NCI-H187 (cell line): ENCODE measurements at regions not wholly inside any gene's neighbourhood (a gene's known extent, or its start where the extent isn't known, plus 50 kb on each side); places are given as distances from the start of the nearest gene placed in this dataset.

Source experiments
- DNase-seq, 2 experiments: peaks; one replicate each; lab custom pipeline; 2025; lab: John Stamatoyannopoulos, UW

DNA sequence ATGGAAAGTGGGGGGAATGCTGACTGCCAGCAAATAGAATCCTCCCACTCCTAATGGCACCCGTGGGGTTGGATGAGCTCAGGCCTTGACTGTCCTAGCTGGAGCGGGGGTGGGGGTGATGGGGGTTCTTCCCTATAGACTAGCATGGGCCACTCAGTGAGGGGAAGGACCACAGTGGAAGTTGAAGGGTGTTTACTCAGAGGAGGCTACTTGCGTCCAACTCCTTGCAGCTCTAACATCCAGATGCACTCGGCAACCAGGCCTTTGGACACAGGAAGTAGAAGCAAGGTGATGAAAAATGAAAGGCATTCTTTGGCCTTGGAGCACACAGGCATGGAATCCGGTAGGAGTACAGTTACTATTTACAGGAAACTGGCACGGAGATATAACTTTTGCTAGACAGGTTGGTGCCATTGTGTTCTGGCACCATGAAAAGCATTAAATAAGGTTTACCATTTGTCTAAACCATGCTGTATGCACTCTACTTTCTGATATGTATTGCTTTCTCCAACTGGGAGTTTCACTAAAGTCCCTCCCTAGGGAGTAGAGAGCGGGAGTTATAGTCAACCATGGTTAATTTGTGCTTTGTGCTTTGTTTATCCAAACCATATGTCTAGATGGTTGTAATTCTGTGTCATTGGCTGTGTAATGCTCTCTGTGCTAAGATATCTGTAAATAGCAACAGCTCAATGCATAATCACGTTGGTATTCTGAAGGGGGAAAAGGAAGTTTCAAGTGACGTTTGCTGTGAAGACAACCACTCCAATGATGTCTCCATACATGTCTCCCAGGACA lies 125.3 kb downstream of the TSHZ3 start:
- DNase-seq, result no peak

- DNase-seq, result no peak
Observed at GRCh38 chr19:31220540-31220939, 128.7 kb downstream of the TSHZ3 start.

DNA sequence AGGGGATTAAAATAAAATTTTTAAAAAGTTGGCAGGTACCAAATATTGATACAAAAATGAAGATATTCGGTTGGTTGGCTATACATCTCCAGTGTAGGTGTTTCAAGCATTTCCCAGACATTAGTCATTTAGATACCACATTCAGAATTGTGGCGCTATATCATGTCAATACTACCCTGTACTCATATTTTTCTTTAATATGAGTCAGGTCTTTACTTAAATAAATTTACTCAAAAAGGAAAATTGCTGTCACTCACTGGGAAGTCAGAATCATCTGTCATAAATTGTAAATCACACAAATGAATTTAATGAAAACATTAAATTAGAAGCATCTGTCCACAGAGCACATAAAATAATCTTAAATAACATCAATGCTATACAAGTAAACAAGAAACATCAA lies 134.2 kb downstream of the TSHZ3 start:
- DNase-seq, result no peak

DNA sequence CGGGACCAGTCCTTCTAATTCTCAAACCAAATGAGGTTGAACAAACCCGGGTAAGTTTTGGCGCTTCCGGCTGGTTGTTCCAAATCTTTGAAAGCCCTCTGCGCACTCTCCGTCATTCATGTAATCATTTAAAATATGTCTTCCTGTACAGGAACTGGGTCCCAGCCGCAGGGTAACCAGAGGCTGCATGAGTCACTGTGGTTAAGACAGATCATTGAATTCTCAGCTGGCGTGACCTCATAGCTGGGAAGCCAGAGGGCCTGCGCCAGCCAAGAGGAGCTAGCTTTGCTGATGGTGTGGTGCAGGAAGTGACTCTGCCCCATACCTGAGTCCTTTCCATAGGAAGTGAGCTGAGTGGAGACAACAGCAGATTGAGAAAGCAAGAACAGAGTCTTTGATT lies 135.2 kb downstream of the TSHZ3 start:
- DNase-seq, result no peak

DNA sequence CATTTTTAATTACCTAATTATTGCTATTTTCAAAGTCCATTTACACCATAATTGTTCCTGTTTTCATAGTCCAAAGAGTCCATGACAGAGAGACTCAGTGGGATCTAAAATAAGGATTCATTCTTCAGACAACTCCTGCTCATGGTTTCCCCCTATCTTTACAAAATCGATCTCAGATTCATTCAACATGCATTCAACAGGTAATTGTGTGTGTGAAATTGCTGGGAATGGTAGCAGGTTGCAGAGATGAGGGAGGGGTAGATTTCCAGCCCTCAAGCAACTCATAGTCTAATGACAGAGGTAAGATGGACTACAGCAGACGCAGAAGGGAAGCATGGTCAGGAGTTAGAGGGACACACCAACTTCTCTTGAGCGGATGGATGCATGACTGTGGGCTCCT lies 138.1 kb downstream of the TSHZ3 start:
- DNase-seq, result no peak

DNA sequence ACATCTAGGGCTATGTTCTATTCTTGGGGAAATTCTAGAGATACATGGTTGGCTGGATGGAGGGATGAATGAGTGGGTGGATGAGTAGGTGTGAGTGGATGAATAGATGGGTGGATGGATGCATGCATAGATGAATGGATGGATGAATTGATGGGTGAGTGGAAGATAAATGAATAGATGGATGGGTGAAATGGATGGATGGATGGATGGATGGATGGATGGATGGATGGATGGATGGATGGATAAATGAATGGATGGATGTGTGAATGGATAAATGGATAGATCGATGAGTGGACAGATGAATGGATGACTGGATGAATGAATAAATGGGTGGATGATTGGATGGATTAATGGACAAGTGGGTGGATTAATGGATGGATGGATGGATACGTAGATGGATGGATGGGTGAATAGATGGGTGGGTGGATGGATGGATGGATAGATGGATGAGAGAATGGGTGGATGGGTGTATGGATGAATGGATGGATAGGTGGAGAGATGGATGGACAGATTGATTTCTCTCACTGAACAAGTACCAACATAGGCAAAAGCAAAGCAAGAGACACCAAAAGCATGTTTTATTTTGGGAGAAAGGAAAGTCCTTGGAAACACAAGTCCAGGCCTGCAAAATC lies 143.2 kb downstream of the TSHZ3 start:
- no peak for DNase-seq

DNA sequence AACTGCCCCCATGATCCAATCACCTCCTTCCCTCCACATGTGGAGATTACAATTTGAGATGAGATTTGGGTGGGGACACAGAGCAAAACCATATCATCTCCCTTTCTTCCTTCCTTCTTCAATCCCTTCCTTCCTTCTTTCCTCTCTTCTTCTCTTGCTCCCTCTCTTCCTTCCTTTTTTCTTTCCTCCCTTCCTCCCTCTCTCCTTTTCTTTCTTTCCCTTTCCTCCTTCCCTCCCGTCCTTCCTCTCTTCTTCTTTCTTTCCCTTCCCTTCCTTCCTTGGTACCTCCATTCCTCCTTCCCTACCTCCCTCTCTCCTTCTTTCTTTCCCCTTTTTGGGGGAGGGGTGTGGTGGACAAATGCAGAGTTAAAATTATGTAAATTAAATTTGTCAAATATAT lies 145.1 kb downstream of the TSHZ3 start:
- no peak for DNase-seq

DNA sequence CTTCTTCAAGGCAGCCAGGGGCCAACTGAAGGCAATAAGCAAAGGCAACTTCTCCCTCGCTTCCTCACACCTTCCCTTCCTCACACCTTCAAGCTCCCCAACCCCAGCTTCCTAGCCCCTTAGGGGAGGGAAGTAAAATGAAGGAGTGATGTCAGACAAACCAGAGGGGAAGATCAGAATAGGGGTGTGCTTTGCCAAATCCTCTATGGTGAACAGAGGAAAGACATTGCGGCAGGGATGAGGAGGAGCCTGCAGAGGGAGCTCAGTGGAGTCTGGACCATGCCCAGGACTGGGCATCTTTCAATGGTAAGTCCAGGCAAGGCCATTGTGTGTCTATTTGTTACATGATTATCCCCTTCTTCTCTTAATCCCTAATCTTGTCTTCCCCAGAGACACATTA lies 164.0 kb downstream of the TSHZ3 start:
- DNase-seq, result no peak

DNA sequence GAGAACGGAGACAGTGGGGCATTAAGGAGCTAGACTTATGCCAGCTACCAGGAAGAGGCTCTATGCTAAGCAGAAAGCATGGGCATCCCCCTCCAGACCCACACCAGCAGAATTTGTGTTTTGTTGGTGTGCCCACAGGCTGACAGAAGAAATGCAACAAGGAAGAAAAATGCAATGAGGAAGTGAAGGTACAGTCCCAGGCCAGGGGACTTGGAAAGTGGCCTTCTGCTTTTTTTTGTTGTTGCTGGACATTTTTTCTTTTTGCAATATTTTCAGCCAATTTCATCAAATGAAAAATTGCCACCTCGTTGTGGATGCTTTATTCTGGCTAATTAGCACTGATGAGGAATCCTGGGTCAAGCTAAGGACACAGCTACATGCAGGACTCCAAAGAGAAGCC lies 167.7 kb downstream of the TSHZ3 start:
- no peak for DNase-seq

DNA sequence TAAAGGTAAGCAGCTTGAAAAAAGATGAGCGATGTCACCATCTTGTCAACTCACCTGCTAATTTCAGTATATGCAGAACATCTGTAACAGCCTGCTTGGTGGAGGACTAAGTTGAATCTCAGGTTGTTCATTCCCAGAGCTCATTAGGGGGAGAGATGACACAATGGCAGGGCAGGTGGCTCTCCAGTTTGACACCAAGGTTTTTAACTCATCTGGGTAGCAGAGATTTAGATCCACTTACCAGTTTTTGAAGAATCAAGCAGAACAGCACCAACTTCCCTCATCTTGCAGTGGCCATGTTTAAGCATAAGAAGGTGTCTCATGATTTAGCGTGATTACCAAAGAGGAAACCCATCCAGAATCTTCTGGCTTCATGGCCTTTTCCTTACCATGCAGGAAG lies 168.3 kb downstream of the TSHZ3 start:
- DNase-seq, result no peak

DNA sequence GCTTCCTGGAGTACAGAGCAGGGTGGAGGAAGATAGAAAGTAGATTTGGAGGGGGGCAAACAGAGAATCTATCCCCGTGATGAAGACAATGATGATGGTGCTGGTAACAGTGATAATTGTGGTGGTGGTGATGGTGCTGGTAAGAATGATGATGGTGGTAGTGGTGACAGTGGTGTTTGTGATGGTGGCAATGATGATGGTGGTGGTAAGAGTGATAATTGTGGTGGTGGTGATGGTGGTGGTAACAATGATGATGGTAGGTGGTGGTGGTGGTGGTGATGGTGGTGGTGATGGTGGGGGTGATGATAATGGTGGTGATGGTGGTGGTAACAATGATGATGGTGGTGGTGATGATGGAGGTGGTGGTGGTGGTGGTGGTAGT lies 169.8 kb downstream of the TSHZ3 start:
- no peak for DNase-seq

- no peak for DNase-seq
Observed at GRCh38 chr19:31178833-31179470, 170.3 kb downstream of the TSHZ3 start.

DNA sequence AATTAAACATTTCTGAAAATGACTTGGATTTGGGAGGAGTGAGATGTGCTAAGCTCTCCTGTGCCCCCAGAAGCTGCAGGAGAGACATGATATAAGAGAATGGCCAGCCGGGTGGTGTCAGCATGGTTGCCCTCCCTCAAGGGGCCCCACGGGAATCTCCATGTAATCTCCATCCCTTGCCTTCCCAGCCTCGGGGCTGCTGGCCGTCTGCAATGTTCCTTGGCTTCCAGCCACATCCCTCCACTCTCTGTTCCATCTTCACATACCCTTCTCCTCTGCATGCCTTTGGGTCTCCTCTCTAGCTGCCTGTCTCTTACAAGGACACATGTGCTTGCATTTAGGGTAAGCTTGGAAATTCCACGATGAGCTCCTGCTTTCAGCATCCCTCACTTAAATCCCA lies 172.0 kb downstream of the TSHZ3 start:
- DNase-seq, result no peak

GRCh38 chr19:31175564-31176348 lies 173.5 kb downstream of the TSHZ3 start:
- no peak for DNase-seq

GRCh38 chr19:31174948-31175347 lies 174.3 kb downstream of the TSHZ3 start:
- no peak for DNase-seq

GRCh38 chr19:31173991-31174390 lies 175.2 kb downstream of the TSHZ3 start:
- DNase-seq, result no peak

DNA sequence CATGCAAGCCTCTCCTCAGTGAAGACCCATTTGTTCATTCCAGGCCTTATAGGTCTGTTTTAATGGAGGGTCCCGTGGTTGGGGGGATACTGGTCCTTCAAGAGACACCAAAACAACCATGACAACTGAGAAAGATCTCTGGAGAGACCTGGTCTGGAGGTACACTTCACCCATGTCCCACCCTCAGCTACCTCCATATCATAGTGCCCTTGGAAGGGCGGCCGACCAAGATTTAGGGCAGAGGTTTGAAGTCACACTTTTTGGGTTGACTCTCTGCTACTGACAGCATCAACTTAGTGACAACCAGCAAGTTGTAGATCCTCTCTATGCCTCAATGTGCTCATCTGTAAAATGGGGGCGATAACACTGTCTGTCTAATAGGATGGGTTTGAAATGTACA lies 177.3 kb downstream of the TSHZ3 start:
- no peak for DNase-seq

- no peak for DNase-seq
Observed at GRCh38 chr19:31170046-31170445, 179.2 kb downstream of the TSHZ3 start.

DNA sequence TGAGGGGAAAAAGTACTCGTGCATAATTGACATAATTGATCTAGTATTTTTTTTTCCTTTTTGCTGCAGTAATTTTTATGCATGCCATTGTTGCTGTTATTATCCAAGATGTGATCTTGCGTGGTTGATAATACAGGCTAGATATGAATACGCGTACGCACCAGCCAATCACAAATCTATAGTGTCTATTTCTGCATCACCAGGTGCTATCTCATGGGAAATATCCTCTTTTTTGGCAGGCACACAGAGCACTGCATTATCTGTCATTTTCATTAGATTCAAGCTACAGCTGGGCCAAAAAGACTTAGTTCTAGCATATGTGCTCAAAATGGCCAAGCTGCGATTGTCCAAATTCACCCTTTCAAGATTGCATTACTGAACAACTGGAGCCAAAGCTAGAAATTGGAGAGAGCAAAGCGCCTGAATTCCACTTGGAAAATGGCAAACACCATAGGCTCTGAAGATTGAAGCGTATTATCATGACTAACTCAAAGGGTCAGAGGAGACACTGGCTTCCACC lies 181.1 kb downstream of the TSHZ3 start:
- no peak for DNase-seq

GRCh38 chr19:31167690-31168089 lies 181.5 kb downstream of the TSHZ3 start:
- no peak for DNase-seq

GRCh38 chr19:31166206-31166605 lies 183.0 kb downstream of the TSHZ3 start:
- DNase-seq, result no peak

DNA sequence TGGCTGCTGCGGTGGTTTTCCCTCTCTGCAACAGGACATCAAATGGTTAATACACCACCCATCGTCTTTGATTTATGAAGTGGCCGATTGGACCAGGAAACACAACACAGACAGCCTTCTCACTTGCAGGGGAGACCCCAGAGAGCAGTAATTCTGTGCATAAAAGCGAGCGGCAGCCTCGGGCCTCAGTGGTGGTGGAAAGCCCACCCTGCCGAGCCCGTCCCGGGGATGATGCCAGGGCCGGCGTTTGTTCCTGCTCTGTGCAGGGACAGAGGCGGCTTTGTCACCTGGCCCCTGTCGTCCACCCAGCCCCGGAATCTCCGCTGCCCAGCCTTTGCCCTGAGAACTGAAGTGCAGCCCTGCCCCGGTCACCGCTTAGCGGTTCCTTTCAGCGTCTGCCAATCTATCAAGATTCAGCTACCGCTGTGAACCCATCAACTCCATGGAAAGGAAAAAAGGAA lies 184.4 kb downstream of the TSHZ3 start:
- no peak for DNase-seq
